Loucy (cell line): ENCODE measurements at regions not wholly inside any gene's neighbourhood (a gene's known extent, or its start where the extent isn't known, plus 50 kb on each side); places are given as distances from the start of the nearest gene placed in this dataset.

ENCODE experiments used
- H2AFZ ChIP-seq: fragments of 200-600 bp; sonication (generic); 2 replicates; pipeline ENCODE4 v1.6.0; 2016; ENCODE audit warnings: antibody characterized with exemption, mild to moderate bottlenecking, low read length, moderate library complexity
- H3F3A ChIP-seq: fragments of 200-600 bp; 2 replicates; pipeline ENCODE4 v1.6.0; 2016; ENCODE audit warnings: antibody characterized with exemption, low read depth, mild to moderate bottlenecking
- H3K27me3 ChIP-seq: fragments of 200-600 bp; sonication (generic); 2 replicates; pipeline ENCODE4 v1.6.1; 2014; ENCODE audit warnings: low read length, mild to moderate bottlenecking; ENCODE audit not compliant: insufficient read depth, poor library complexity, severe bottlenecking
- H3K36me3 ChIP-seq: fragments of 200-600 bp; sonication (generic); 2 replicates; pipeline ENCODE4 v1.6.1; 2016; ENCODE audit warnings: low read length; ENCODE audit not compliant: insufficient read depth
- H3K4me1 ChIP-seq: fragments of 200-600 bp; sonication (generic); 2 replicates; pipeline ENCODE4 v1.5.1; 2014; ENCODE audit warnings: low read length, mild to moderate bottlenecking; ENCODE audit not compliant: insufficient read depth, poor library complexity, severe bottlenecking
- H3K4me2 ChIP-seq: fragments of 200-600 bp; sonication (generic); 2 replicates; pipeline ENCODE4 v1.6.0; 2014; ENCODE audit warnings: antibody characterized with exemption, low read length, low read depth, mild to moderate bottlenecking; ENCODE audit not compliant: poor library complexity, severe bottlenecking
- H3K4me3 ChIP-seq: fragments of 200-600 bp; sonication (generic); 2 replicates; pipeline ENCODE4 v1.5.1; 2014; ENCODE audit warnings: low read length, mild to moderate bottlenecking, mixed read lengths; ENCODE audit not compliant: poor library complexity, severe bottlenecking
- H3K79me2 ChIP-seq: fragments of 200-600 bp; sonication (generic); 2 replicates; pipeline ENCODE4 v1.6.1; 2014; ENCODE audit warnings: low read length; ENCODE audit not compliant: insufficient read depth
- H3K9ac ChIP-seq: fragments of 200-600 bp; sonication (generic); 2 replicates; pipeline ENCODE4 v1.6.0; 2014; ENCODE audit warnings: mild to moderate bottlenecking, low read depth, low read length, moderate library complexity; ENCODE audit not compliant: poor library complexity, severe bottlenecking
- H3K9me2 ChIP-seq: fragments of 200-600 bp; sonication (generic); replicated peaks from 2 replicates; pipeline ENCODE4 v1.6.1; 2016; ENCODE audit warnings: low read depth, low read length, mixed read lengths
- H3K9me3 ChIP-seq: fragments of 200-600 bp; sonication (generic); 2 replicates; pipeline ENCODE4 v1.6.1; 2014; ENCODE audit warnings: mild to moderate bottlenecking, antibody characterized with exemption, low read length, low read depth; ENCODE audit not compliant: insufficient read depth
- H4K20me1 ChIP-seq: fragments of 200-600 bp; sonication (generic); 2 replicates; pipeline ENCODE4 v1.6.0; 2014; ENCODE audit warnings: antibody characterized with exemption, low read length, mild to moderate bottlenecking; ENCODE audit not compliant: insufficient read depth, poor library complexity, severe bottlenecking
- EZH2phosphoT487 ChIP-seq: fragments of 200-600 bp; IDR thresholded peaks from 2 replicates; pipeline ENCODE4 v1.6.1; 2018; ENCODE audit warnings: antibody characterized with exemption, mild to moderate bottlenecking, moderate library complexity, borderline replicate concordance
- TF ChIP-seq, protein P1 (sequence below): fragments of 200-600 bp; sonication (generic); conservative IDR thresholded peaks from 2 replicates; pipeline ENCODE4 v1.5.1; 2014; ENCODE audit warnings: mild to moderate bottlenecking, antibody characterized with exemption, low read length

DNA sequence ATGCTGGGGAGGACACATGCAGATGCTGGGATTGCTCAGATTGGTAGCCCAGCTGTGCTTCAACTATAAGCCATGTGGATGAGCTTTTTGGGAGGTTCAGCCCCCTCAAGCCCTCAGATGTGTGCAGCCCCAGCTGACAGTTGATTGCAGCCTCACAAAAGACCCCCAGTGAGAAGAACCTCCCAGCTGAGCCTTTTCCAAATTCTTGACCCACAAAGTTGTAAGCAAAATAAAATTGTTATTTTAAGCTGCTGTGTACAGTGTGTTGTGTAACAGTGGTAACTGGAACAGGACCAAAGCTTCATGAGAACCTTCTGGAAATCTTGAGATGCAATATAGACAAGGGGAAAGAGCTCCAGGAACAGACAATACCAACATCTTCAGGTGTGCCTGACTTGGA lies 156.8 kb upstream of the IRX3 start:
- no peaks in the 10 kb centered on the region for H3K79me2 ChIP-seq
- TF ChIP-seq EZH2phosphoT487: no peak
- TF ChIP-seq, protein P1, sequence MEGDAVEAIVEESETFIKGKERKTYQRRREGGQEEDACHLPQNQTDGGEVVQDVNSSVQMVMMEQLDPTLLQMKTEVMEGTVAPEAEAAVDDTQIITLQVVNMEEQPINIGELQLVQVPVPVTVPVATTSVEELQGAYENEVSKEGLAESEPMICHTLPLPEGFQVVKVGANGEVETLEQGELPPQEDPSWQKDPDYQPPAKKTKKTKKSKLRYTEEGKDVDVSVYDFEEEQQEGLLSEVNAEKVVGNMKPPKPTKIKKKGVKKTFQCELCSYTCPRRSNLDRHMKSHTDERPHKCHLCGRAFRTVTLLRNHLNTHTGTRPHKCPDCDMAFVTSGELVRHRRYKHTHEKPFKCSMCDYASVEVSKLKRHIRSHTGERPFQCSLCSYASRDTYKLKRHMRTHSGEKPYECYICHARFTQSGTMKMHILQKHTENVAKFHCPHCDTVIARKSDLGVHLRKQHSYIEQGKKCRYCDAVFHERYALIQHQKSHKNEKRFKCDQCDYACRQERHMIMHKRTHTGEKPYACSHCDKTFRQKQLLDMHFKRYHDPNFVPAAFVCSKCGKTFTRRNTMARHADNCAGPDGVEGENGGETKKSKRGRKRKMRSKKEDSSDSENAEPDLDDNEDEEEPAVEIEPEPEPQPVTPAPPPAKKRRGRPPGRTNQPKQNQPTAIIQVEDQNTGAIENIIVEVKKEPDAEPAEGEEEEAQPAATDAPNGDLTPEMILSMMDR: no peak
- H3K27me3 ChIP-seq: peaks cover 49% of the 10 kb centered on the region
- H3K4me1 ChIP-seq: peaks cover 18% of the 10 kb centered on the region
- H4K20me1 ChIP-seq: no peaks in the 10 kb centered on the region
- no peak overlapping the region for H2AFZ ChIP-seq
- no peaks in the 10 kb centered on the region for H3F3A ChIP-seq
- H3K9me2 ChIP-seq: no peaks in the 10 kb centered on the region
- no peak overlapping the region for H3K4me2 ChIP-seq
- no peaks in the 10 kb centered on the region for H3K36me3 ChIP-seq
- H3K9me3 ChIP-seq: no peaks in the 10 kb centered on the region
- H3K9ac ChIP-seq: no peak overlapping the region
- H3K4me3 ChIP-seq: no peak overlapping the region

DNA sequence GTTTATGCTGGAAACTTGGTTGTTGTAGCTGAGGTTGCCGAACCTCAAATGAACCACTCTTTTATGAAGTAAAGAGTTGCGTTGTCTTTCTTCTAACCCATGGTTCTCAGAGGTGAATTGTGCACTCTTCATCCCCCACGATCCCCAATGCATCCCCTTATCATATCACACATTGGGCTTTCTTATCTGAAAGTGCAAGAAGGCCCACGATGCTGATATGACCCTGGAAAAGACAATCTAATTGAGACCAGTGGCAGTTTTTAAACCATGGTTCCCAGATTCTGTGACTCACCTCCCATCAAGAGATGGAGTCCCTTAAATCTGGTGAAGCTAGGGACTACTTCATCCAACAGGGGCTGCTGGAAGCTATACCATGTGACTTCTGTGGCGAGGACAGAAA lies 156.3 kb upstream of the IRX3 start:
- Histone ChIP-seq H3K9me2 (no peaks in the 10 kb centered on the region), H3K4me1 (peaks cover 15% of the 10 kb centered on the region), H3K4me2 (no peak overlapping the region), H3K79me2 (no peaks in the 10 kb centered on the region), H3K27me3 (peaks cover 49% of the 10 kb centered on the region), H3K9ac (no peak overlapping the region), H3K9me3 (no peaks in the 10 kb centered on the region), H3F3A (no peaks in the 10 kb centered on the region), H2AFZ (no peak overlapping the region), H3K36me3 (no peaks in the 10 kb centered on the region), H3K4me3 (no peak overlapping the region), H4K20me1 (no peaks in the 10 kb centered on the region)
- TF ChIP-seq, protein P1: no peak
- no peak for TF ChIP-seq EZH2phosphoT487

DNA sequence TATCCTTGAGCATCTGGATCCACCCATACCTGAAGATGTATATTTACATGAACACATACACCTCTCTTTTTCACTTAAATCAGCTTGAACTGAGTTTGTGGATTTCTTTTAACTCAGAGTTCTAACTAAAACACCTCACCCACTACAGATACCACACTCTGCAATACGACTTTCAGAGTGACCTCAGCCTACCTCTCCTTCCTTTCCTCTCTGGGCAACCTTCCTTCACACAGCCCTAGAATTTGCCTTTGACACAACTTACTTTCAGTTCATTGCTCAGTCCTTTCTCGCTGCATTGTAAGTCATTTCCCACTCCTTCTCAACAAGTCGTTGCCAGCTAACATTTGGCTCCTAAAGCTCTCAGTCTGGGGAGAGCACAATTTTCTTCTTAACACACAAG lies 151.9 kb upstream of the IRX3 start:
- Histone ChIP-seq H3K9me3 (no peaks in the 10 kb centered on the region), H3K9ac (no peak overlapping the region), H3K4me1 (no peaks in the 10 kb centered on the region), H3K4me3 (no peak overlapping the region), H4K20me1 (no peaks in the 10 kb centered on the region), H3K9me2 (no peaks in the 10 kb centered on the region), H3K79me2 (no peaks in the 10 kb centered on the region), H3F3A (no peaks in the 10 kb centered on the region), H3K4me2 (no peak overlapping the region), H3K36me3 (no peaks in the 10 kb centered on the region), H3K27me3 (peaks cover 33% of the 10 kb centered on the region), H2AFZ (no peak overlapping the region)
- no peak for TF ChIP-seq EZH2phosphoT487
- TF ChIP-seq, protein P1: no peak
